Naive thymus-derived CD4-positive, alpha-beta T cell (primary cell): ENCODE measurements at regions not wholly inside any gene's neighbourhood (a gene's known extent, or its start where the extent isn't known, plus 50 kb on each side); places are given as distances from the start of the nearest gene placed in this dataset.

Source experiments
- ATAC-seq: fragments of 150-1000 bp; cut with Tn5 transposase; 2 replicates; pipeline ENCODE4 v1.10.0; 2021; ENCODE audit warnings: mild to moderate bottlenecking, moderate library complexity
- CTCF ChIA-PET: fragments of 350-600 bp; sonication (Branson Sonifier 250); formaldehyde crosslinking; loops from one replicate; lab custom pipeline; 2021; ENCODE audit warnings: antibody characterized with exemption; lab: Charles Lee
- POLR2A ChIA-PET: fragments of 350-600 bp; sonication (Branson Sonifier 250); formaldehyde crosslinking; loops from one replicate; lab custom pipeline; 2021; ENCODE audit warnings: antibody characterized with exemption, inconsistent platforms; lab: Charles Lee
- DNase-seq, 9 donors: peaks; one replicate each; pipeline versions ENCODE4 v3.0.0 to v3.0.0-alpha.2; 2020 to 2022; ENCODE audit warnings: mixed read lengths in 1 of 9
- H3K27ac ChIP-seq: one replicate; pipeline ENCODE4 v1.7.0; 2013; ENCODE audit warnings: mild to moderate bottlenecking, low read depth, low read length, moderate library complexity
- H3K27me3 ChIP-seq, 2 donors: one replicate each; pipeline ENCODE4 v1.7.0; 2013; ENCODE audit warnings: low read length in 2 of 2, mild to moderate bottlenecking in 2 of 2, moderate library complexity in 2 of 2; ENCODE audit not compliant: control insufficient read depth in 2 of 2, insufficient read depth in 2 of 2
- H3K36me3 ChIP-seq, 3 experiments: 1 replicate in 2 of 3; 2 replicates in 1 of 3; pipeline ENCODE4 v1.7.0; 2013; ENCODE audit warnings: low read length in 3 of 3, mild to moderate bottlenecking in 3 of 3, moderate library complexity in 1 of 3; ENCODE audit not compliant: insufficient read depth in 3 of 3, control insufficient read depth in 2 of 3
- H3K4me1 ChIP-seq, 2 donors: one replicate each; pipeline ENCODE4 v1.7.0; 2013; ENCODE audit warnings: low read length in 2 of 2, mild to moderate bottlenecking in 2 of 2, moderate library complexity in 1 of 2; ENCODE audit not compliant: control insufficient read depth in 2 of 2, insufficient read depth in 2 of 2
- H3K4me3 ChIP-seq: 2 replicates; pipeline ENCODE4 v1.7.0; 2013; ENCODE audit warnings: mild to moderate bottlenecking, low read length
- H3K9me3 ChIP-seq, 3 experiments: 1 replicate in 2 of 3; 2 replicates in 1 of 3; pipeline ENCODE4 v1.7.0; 2013; ENCODE audit warnings: low read length in 3 of 3; ENCODE audit not compliant: control insufficient read depth in 2 of 3
- H3K27ac Mint-ChIP-seq, 9 donors: one replicate each; pipeline ENCODE4 v1.8.0; 2020 to 2022; ENCODE audit warnings: mixed read lengths in 9 of 9, mild to moderate bottlenecking in 8 of 9, moderate library complexity in 5 of 9, inconsistent platforms in 2 of 9
- H3K27me3 Mint-ChIP-seq, 5 donors: one replicate each; pipeline ENCODE4 v1.8.0; 2021 to 2022; ENCODE audit warnings: mixed read lengths in 5 of 5, mild to moderate bottlenecking in 1 of 5
- H3K36me3 Mint-ChIP-seq, 5 donors: one replicate each; pipeline ENCODE4 v1.8.0; 2020 to 2022; ENCODE audit warnings: mixed read lengths in 5 of 5, mild to moderate bottlenecking in 3 of 5, inconsistent platforms in 1 of 5
- H3K4me1 Mint-ChIP-seq, 7 donors: one replicate each; pipeline ENCODE4 v1.8.0; 2020 to 2022; ENCODE audit warnings: mixed read lengths in 7 of 7, mild to moderate bottlenecking in 3 of 7, inconsistent platforms in 1 of 7
- H3K4me3 Mint-ChIP-seq, 10 donors: one replicate each; pipeline ENCODE4 v1.8.0; 2020 to 2022; ENCODE audit warnings: mild to moderate bottlenecking in 10 of 10, mixed read lengths in 10 of 10, moderate library complexity in 6 of 10, inconsistent platforms in 2 of 10
- H3K9me3 Mint-ChIP-seq, 11 donors: one replicate each; pipeline ENCODE4 v1.8.0; 2020 to 2022; ENCODE audit warnings: mixed read lengths in 11 of 11, mild to moderate bottlenecking in 4 of 11, inconsistent platforms in 1 of 11, moderate library complexity in 1 of 11
- intact Hi-C, 2 donors: fragments of 100-400 bp; cut with micrococcal nuclease; formaldehyde crosslinking; loops; one replicate each; pipeline ENCODE4 v1.15.1; 2023

DNA sequence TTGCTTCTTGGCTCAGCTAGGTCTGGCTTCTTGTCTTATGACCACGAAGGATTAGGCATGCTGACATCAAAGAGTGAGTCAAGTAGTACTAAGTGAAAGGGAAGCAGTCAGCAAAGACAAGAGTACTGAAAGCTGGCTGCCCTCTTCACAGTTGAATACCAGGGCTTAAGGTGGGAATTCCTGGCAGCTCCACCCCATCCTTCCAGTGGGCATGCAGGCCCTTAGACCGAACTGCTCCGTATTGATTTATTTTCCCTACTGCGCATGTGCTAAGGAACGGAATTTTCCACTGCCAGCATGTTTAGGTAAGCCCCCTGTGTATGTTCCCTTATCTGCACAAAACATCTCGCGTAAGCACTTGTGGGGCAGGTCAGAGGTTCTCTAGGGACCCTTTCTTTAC, 2320.1 kb downstream of the ARAP2 start:
- POLR2A ChIA-PET = no interaction called here
- Mint-ChIP-seq H3K4me3 (no peak overlapping the region), H3K27ac (no peak overlapping the region), H3K9me3 (peaks cover 2 to 33% (median 6%) of the 10 kb centered on the region in 11 donors), H3K4me1 (no peaks in the 10 kb centered on the region), H3K27me3 (no peaks in the 10 kb centered on the region), H3K36me3 (no peaks in the 10 kb centered on the region)
- DNase-seq (no peak), ATAC-seq (no peak)
- Histone ChIP-seq H3K9me3 (no peaks in the 10 kb centered on the region), H3K4me3 (no peak overlapping the region), H3K36me3 (no peaks in the 10 kb centered on the region), H3K27me3 (no peaks in the 10 kb centered on the region), H3K4me1 (no peaks in the 10 kb centered on the region), H3K27ac (no peak overlapping the region)
- intact Hi-C loops = no loop called here
- CTCF ChIA-PET = no interaction called here

DNA sequence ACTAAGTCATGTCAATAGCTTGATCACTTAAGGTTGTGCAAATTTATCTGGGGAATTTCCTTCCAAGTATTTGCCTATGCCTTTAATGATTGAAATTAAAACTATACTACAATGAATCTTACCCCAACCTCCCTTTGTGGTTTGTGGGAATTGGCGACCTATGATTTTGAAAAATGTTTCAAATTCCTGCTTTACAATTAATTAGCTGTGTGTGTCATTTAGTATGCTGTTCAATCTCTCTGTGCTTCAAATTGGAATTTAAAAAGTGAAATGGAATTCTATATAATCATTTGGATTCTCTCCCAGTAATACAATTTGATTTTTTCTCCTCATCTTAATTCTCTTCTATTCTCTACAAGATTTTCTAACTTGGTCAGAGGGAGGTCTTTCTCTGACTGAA, 2319.5 kb downstream of the ARAP2 start:
- H3K4me1 ChIP-seq = no peaks in the 10 kb centered on the region
- Mint-ChIP-seq H3K4me1 (no peaks in the 10 kb centered on the region), H3K36me3 (no peaks in the 10 kb centered on the region), H3K9me3 (peaks cover 2 to 30% (median 5%) of the 10 kb centered on the region in 11 donors), H3K27me3 (no peaks in the 10 kb centered on the region), H3K4me3 (no peak overlapping the region), H3K27ac (no peak overlapping the region)
- no peaks in the 10 kb centered on the region for H3K36me3 ChIP-seq
- DNase-seq = no peak
- H3K27me3 ChIP-seq = no peaks in the 10 kb centered on the region
- H3K9me3 ChIP-seq = no peaks in the 10 kb centered on the region
- intact Hi-C loops = no loop called here
- ChIA-PET CTCF (no interaction called here), POLR2A (no interaction called here)
- H3K27ac ChIP-seq = no peak overlapping the region
- no peak for ATAC-seq
- no peak overlapping the region for H3K4me3 ChIP-seq

GRCh38 chr4:33930497-33930896, 2313.8 kb downstream of the ARAP2 start:
- no peaks in the 10 kb centered on the region for H3K36me3 Mint-ChIP-seq
- DNase-seq (no peak), ATAC-seq (no peak)
- ChIA-PET CTCF (no interaction called here), POLR2A (interaction anchor here (0.6 kb wide), 1 partner anchor 39 kb away, joined by 3 read pairs; no protein-coding TSS in a partner anchor)
- intact Hi-C loops = no loop called here
- Histone ChIP-seq H3K9me3 (no peaks in the 10 kb centered on the region), H3K36me3 (no peaks in the 10 kb centered on the region), H3K4me1 (no peaks in the 10 kb centered on the region), H3K27ac (no peak overlapping the region), H3K27me3 (no peaks in the 10 kb centered on the region), H3K4me3 (no peak overlapping the region)
- H3K27me3 Mint-ChIP-seq = no peaks in the 10 kb centered on the region
- peaks cover 0 to 1% (median 0%) of the 10 kb centered on the region in 7 donors for H3K4me1 Mint-ChIP-seq
- no peak overlapping the region for H3K27ac Mint-ChIP-seq
- H3K4me3 Mint-ChIP-seq = no peak overlapping the region
- peaks cover 1 to 31% (median 5%) of the 10 kb centered on the region in 11 donors for H3K9me3 Mint-ChIP-seq

GRCh38 chr4:33931026-33931425, 2313.3 kb downstream of the ARAP2 start:
- CTCF ChIA-PET = no interaction called here
- Mint-ChIP-seq H3K4me1 (peaks cover 0 to 1% (median 0%) of the 10 kb centered on the region in 7 donors), H3K4me3 (no peak overlapping the region), H3K36me3 (no peaks in the 10 kb centered on the region), H3K27ac (no peak overlapping the region), H3K27me3 (no peaks in the 10 kb centered on the region), H3K9me3 (peaks cover 0 to 31% (median 5%) of the 10 kb centered on the region in 11 donors)
- DNase-seq = no peak
- Histone ChIP-seq H3K27ac (no peak overlapping the region), H3K27me3 (no peaks in the 10 kb centered on the region), H3K4me1 (no peaks in the 10 kb centered on the region), H3K36me3 (no peaks in the 10 kb centered on the region), H3K4me3 (no peak overlapping the region), H3K9me3 (no peaks in the 10 kb centered on the region)
- POLR2A ChIA-PET = interaction anchor here (0.6 kb wide), 1 partner anchor 40 kb away, joined by 3 read pairs; no protein-coding TSS in a partner anchor
- ATAC-seq = no peak
- intact Hi-C loops = no loop called here

DNA sequence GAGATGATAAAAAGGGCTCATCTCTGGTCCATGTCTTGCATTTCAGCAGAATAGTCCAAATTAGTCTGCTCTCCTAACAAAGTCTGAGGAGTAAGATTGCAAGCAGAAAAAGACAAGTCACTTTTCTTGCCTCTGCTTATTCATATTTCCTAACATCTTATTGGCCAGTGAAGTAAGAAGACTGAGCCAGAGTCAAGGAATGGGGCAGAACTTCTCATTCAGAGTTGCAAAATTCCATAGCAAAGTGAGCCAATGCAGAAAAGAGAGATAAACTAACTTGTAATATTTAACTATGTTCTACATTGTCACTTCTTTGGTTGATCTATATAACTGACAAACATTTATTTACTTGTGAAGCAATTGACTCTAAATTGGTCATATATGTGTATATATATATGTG, 2304.0 kb downstream of the ARAP2 start:
- intact Hi-C loops = no loop called here
- no peaks in the 10 kb centered on the region for H3K27me3 ChIP-seq

DNA sequence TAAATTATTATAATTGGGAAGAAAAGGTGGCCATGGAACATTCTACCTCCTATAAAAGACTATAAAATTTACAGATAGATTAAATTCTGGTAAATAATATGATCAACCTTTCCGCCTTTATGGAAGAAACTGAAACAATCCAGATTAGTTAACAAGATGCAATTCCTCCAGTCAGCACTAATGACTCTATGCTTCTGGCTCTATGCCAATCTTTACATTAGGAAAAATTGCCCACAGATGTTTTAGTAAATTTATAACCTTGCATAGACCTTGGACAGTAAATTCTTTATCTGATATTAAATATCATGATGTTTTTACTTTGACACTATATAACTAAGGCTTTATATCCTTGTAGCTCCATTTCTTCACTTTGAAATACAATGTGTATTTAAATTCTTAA, 2302.5 kb downstream of the ARAP2 start:
- Histone ChIP-seq H3K36me3 (no peaks in the 10 kb centered on the region), H3K4me3 (no peak overlapping the region), H3K9me3 (no peaks in the 10 kb centered on the region), H3K4me1 (no peaks in the 10 kb centered on the region), H3K27ac (no peak overlapping the region), H3K27me3 (no peaks in the 10 kb centered on the region)
- ATAC-seq (no peak), DNase-seq (no peak)
- H3K36me3 Mint-ChIP-seq = no peaks in the 10 kb centered on the region
- ChIA-PET CTCF (no interaction called here), POLR2A (no interaction called here)
- intact Hi-C loops = no loop called here
- peaks cover 0 to 12% (median 4%) of the 10 kb centered on the region in 11 donors for H3K9me3 Mint-ChIP-seq
- H3K4me3 Mint-ChIP-seq = no peak overlapping the region
- no peaks in the 10 kb centered on the region for H3K4me1 Mint-ChIP-seq
- no peak overlapping the region for H3K27ac Mint-ChIP-seq
- H3K27me3 Mint-ChIP-seq = no peaks in the 10 kb centered on the region

More for the DNA sequence above, 2304.0 kb downstream of the ARAP2 start:
- no peak overlapping the region for H3K4me3 Mint-ChIP-seq
- Histone ChIP-seq H3K4me1 (no peaks in the 10 kb centered on the region), H3K27ac (no peak overlapping the region), H3K36me3 (no peaks in the 10 kb centered on the region), H3K4me3 (no peak overlapping the region), H3K9me3 (no peaks in the 10 kb centered on the region)
- ATAC-seq (no peak), DNase-seq (no peak)
- POLR2A ChIA-PET = no interaction called here
- H3K27ac Mint-ChIP-seq = no peak overlapping the region
- H3K36me3 Mint-ChIP-seq = no peaks in the 10 kb centered on the region
- H3K27me3 Mint-ChIP-seq = no peaks in the 10 kb centered on the region
- peaks cover 0 to 12% (median 3%) of the 10 kb centered on the region in 11 donors for H3K9me3 Mint-ChIP-seq
- CTCF ChIA-PET = no interaction called here
- H3K4me1 Mint-ChIP-seq = no peaks in the 10 kb centered on the region

DNA sequence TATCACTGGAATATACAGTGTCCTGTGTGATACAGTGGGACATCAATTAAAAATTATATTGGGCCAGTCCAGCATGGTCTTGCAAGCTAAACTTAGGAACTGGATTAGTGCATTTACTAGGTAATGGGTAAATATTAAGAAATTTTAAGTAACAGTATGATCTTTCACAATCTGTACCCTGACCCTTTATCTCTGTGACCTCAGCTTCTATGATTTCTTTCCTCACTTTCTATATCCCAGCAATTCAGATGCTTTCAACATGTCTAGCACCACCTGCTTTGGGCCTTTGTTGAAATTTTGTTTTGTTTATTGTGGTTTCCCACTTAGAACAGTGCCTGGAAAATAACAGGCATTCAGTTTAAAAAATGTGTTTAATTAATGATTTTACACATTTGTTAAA, 2295.4 kb downstream of the ARAP2 start:
- H3K4me3 Mint-ChIP-seq = no peak overlapping the region
- H3K27ac Mint-ChIP-seq = no peak overlapping the region
- no peak for DNase-seq
- H3K9me3 Mint-ChIP-seq = peaks cover 1 to 13% (median 4%) of the 10 kb centered on the region in 11 donors
- no peaks in the 10 kb centered on the region for H3K27me3 Mint-ChIP-seq
- POLR2A ChIA-PET = no interaction called here
- H3K4me1 Mint-ChIP-seq = no peaks in the 10 kb centered on the region
- H3K36me3 ChIP-seq = no peaks in the 10 kb centered on the region
- H3K4me1 ChIP-seq = no peaks in the 10 kb centered on the region
- no peak overlapping the region for H3K4me3 ChIP-seq
- H3K9me3 ChIP-seq = no peaks in the 10 kb centered on the region
- no peaks in the 10 kb centered on the region for H3K27me3 ChIP-seq
- ATAC-seq = no peak
- CTCF ChIA-PET = no interaction called here
- no peaks in the 10 kb centered on the region for H3K36me3 Mint-ChIP-seq
- H3K27ac ChIP-seq = no peak overlapping the region
- intact Hi-C loops = no loop called here
